Limb (tissue), 2 donors: ENCODE measurements at regions not wholly inside any gene's neighbourhood (a gene's known extent, or its start where the extent isn't known, plus 50 kb on each side); places are given as distances from the start of the nearest gene placed in this dataset.

Experiments
- DNase-seq, 2 donors: peaks; one replicate each; pipeline ENCODE4 v3.0.0-alpha.2; 2016; ENCODE audit errors: extremely low spot score in 2 of 2

GRCh38 chr2:239639421-239640185, 238.8 kb upstream of the HDAC4 start:
- DNase-seq: no peak

GRCh38 chr2:239638376-239638775, 237.6 kb upstream of the HDAC4 start:
- no peak for DNase-seq

- no peak for DNase-seq
Observed at GRCh38 chr2:239636808-239637207, 236.0 kb upstream of the HDAC4 start.

- no peak for DNase-seq
Observed at GRCh38 chr2:239634769-239635168, 233.9 kb upstream of the HDAC4 start.

- no peak for DNase-seq
Observed at GRCh38 chr2:239630618-239631286, 229.9 kb upstream of the HDAC4 start.

- DNase-seq: no peak
Observed at GRCh38 chr2:239629926-239630617, 229.3 kb upstream of the HDAC4 start.

GRCh38 chr2:239626961-239627592, 226.3 kb upstream of the HDAC4 start:
- DNase-seq: no peak

- DNase-seq: no peak
Observed at GRCh38 chr2:239625971-239626734, 225.3 kb upstream of the HDAC4 start.

- no peak for DNase-seq
Observed at GRCh38 chr2:239625156-239625845, 224.5 kb upstream of the HDAC4 start.

GRCh38 chr2:239621611-239622010, 220.8 kb upstream of the HDAC4 start:
- DNase-seq: peak in 1 of 2 donors; percentile 11

- DNase-seq: peak in 1 of 2 donors; percentile 4
Observed at GRCh38 chr2:239619369-239619768, 218.5 kb upstream of the HDAC4 start.

- DNase-seq: no peak
Observed at GRCh38 chr2:239616729-239617128, 215.9 kb upstream of the HDAC4 start.

- peak in 1 of 2 donors; percentile 14 for DNase-seq
Observed at GRCh38 chr2:239612133-239612532, 211.3 kb upstream of the HDAC4 start.

GRCh38 chr2:239611222-239611795, 210.5 kb upstream of the HDAC4 start:
- no peak for DNase-seq

- peak in 1 of 2 donors; percentile 19 for DNase-seq
Observed at GRCh38 chr2:239610457-239611221, 209.8 kb upstream of the HDAC4 start.

- no peak for DNase-seq
Observed at GRCh38 chr2:239609607-239610310, 208.9 kb upstream of the HDAC4 start.

GRCh38 chr2:239609162-239609561, 208.3 kb upstream of the HDAC4 start:
- no peak for DNase-seq

- no peak for DNase-seq
Observed at GRCh38 chr2:239608723-239609122, 207.9 kb upstream of the HDAC4 start.

- DNase-seq: no peak
Observed at GRCh38 chr2:239608260-239608659, 207.4 kb upstream of the HDAC4 start.
